WTC11 (cell line): ENCODE measurements at regions not wholly inside any gene's neighbourhood (a gene's known extent, or its start where the extent isn't known, plus 50 kb on each side); places are given as distances from the start of the nearest gene placed in this dataset.

ENCODE experiments used
- ATAC-seq: fragments of 200-7000 bp; cut with Tn5 transposase; 2 replicates; pipeline ENCODE4 v1.10.0; 2021; ENCODE audit warnings: mild to moderate bottlenecking, moderate library complexity
- CTCF ChIA-PET: fragments of 300-600 bp; sonication (Branson Sonifier 250); formaldehyde crosslinking; loops from one replicate; lab custom pipeline; 2021; ENCODE audit warnings: antibody characterized with exemption; lab: Charles Lee
- POLR2A ChIA-PET: fragments of 350-600 bp; sonication (Branson Sonifier 250); formaldehyde crosslinking; loops from one replicate; lab custom pipeline; 2021; ENCODE audit warnings: antibody characterized with exemption; lab: Charles Lee
- DNase-seq: peaks from one replicate; pipeline ENCODE4 v3.0.0; 2021; ENCODE audit warnings: low spot score
- H3K27ac Mint-ChIP-seq: 2 replicates; pipeline ENCODE4 v1.8.0; 2021; ENCODE audit warnings: mixed read lengths
- H3K27me3 Mint-ChIP-seq: 2 replicates; pipeline ENCODE4 v1.8.0; 2021; ENCODE audit warnings: low read depth, mild to moderate bottlenecking, moderate library complexity, mixed read lengths
- H3K36me3 Mint-ChIP-seq: 2 replicates; pipeline ENCODE4 v1.8.0; 2021; ENCODE audit warnings: mixed read lengths
- H3K4me1 Mint-ChIP-seq: 2 replicates; pipeline ENCODE4 v1.8.0; 2022; ENCODE audit warnings: mixed read lengths
- H3K4me3 Mint-ChIP-seq: 2 replicates; pipeline ENCODE4 v1.8.0; 2021; ENCODE audit warnings: mild to moderate bottlenecking, moderate library complexity, mixed read lengths
- H3K9me3 Mint-ChIP-seq: 2 replicates; pipeline ENCODE4 v1.8.0; 2021; ENCODE audit warnings: mixed read lengths
- ATF1 ChIP-seq: sonication (generic); formaldehyde crosslinking; IDR thresholded peaks from 2 replicates; pipeline ENCODE4 v1.8.1; 2023; ENCODE audit warnings: mild to moderate bottlenecking, moderate library complexity, missing genetic modification reagents
- ATF2 ChIP-seq: sonication (generic); formaldehyde crosslinking; IDR thresholded peaks from 2 replicates; pipeline ENCODE4 v1.8.1; 2022; ENCODE audit warnings: low read depth, missing genetic modification reagents, borderline replicate concordance
- CDX4 ChIP-seq: fragments of 250-450 bp; sonication (Bioruptor Pico); IDR thresholded peaks from 2 replicates; pipeline ENCODE4 v1.9.0; 2021; ENCODE audit warnings: moderate library complexity, mild to moderate bottlenecking, inconsistent platforms, borderline replicate concordance
- CREB1 ChIP-seq: sonication (generic); formaldehyde crosslinking; IDR thresholded peaks from 2 replicates; pipeline ENCODE4 v1.8.0; 2023; ENCODE audit warnings: mild to moderate bottlenecking, missing genetic modification reagents
- ELF4 ChIP-seq: sonication (generic); formaldehyde crosslinking; IDR thresholded peaks from 2 replicates; pipeline ENCODE4 v1.8.1; 2022; ENCODE audit warnings: low read depth, mild to moderate bottlenecking, moderate library complexity, missing genetic modification reagents
- GRHL2 ChIP-seq: fragments of 250-450 bp; sonication (Bioruptor Pico); IDR thresholded peaks from 2 replicates; pipeline ENCODE4 v1.8.0; 2022; ENCODE audit warnings: mild to moderate bottlenecking, moderate library complexity; ENCODE audit not compliant: insufficient replicate concordance, severe bottlenecking
- IRF1 ChIP-seq: sonication (generic); formaldehyde crosslinking; IDR thresholded peaks from 2 replicates; pipeline ENCODE4 v1.8.0; 2023; ENCODE audit warnings: missing genetic modification reagents
- JAZF1 ChIP-seq: fragments of 250-450 bp; sonication (Bioruptor Pico); IDR thresholded peaks from 2 replicates; pipeline ENCODE4 v1.9.0; 2021; ENCODE audit warnings: moderate library complexity, mild to moderate bottlenecking, inconsistent platforms
- MLX ChIP-seq: sonication (generic); formaldehyde crosslinking; IDR thresholded peaks from 2 replicates; pipeline ENCODE4 v1.8.1; 2023; ENCODE audit warnings: mild to moderate bottlenecking, missing genetic modification reagents, moderate library complexity
- MXD4 ChIP-seq: fragments of 250-450 bp; sonication (Bioruptor Pico); IDR thresholded peaks from 2 replicates; pipeline ENCODE4 v1.8.0; 2021; ENCODE audit warnings: mild to moderate bottlenecking, moderate library complexity, borderline replicate concordance
- MYBL2 ChIP-seq: sonication (generic); formaldehyde crosslinking; IDR thresholded peaks from 2 replicates; pipeline ENCODE4 v1.8.1; 2023; ENCODE audit warnings: mild to moderate bottlenecking, moderate library complexity, missing genetic modification reagents
- NFATC4 ChIP-seq: fragments of 250-450 bp; sonication (Bioruptor Pico); IDR thresholded peaks from 2 replicates; pipeline ENCODE4 v1.9.0; 2021; ENCODE audit warnings: mild to moderate bottlenecking
- NR1H2 ChIP-seq: sonication (generic); formaldehyde crosslinking; IDR thresholded peaks from 2 replicates; pipeline ENCODE4 v1.9.0; 2021; ENCODE audit warnings: mild to moderate bottlenecking, moderate library complexity, missing genetic modification reagents
- NR2C2 ChIP-seq: sonication (generic); formaldehyde crosslinking; IDR thresholded peaks from 2 replicates; pipeline ENCODE4 v1.8.0; 2022; ENCODE audit warnings: mild to moderate bottlenecking, missing genetic modification reagents
- OVOL2 ChIP-seq: fragments of 250-450 bp; sonication (Bioruptor Pico); IDR thresholded peaks from 2 replicates; pipeline ENCODE4 v1.9.0; 2021; ENCODE audit warnings: mild to moderate bottlenecking, borderline replicate concordance
- PRDM15 ChIP-seq: sonication (generic); formaldehyde crosslinking; IDR thresholded peaks from 2 replicates; pipeline ENCODE4 v1.8.0; 2022; ENCODE audit warnings: missing genetic modification reagents
- RELA ChIP-seq: sonication (generic); formaldehyde crosslinking; IDR thresholded peaks from 2 replicates; pipeline ENCODE4 v1.8.1; 2022; ENCODE audit warnings: missing genetic modification reagents, mild to moderate bottlenecking, borderline replicate concordance
- RORB ChIP-seq: fragments of 250-450 bp; sonication (Bioruptor Pico); IDR thresholded peaks from 2 replicates; pipeline ENCODE4 v1.9.0; 2021; ENCODE audit warnings: mild to moderate bottlenecking
- SOX15 ChIP-seq: fragments of 250-450 bp; sonication (Bioruptor Pico); IDR thresholded peaks from 2 replicates; pipeline ENCODE4 v1.9.0; 2021; ENCODE audit warnings: mild to moderate bottlenecking
- USF2 ChIP-seq: sonication (generic); formaldehyde crosslinking; IDR thresholded peaks from 2 replicates; pipeline ENCODE4 v1.8.1; 2023; ENCODE audit warnings: mild to moderate bottlenecking, missing genetic modification reagents, moderate library complexity
- ZBTB21 ChIP-seq: sonication (generic); formaldehyde crosslinking; IDR thresholded peaks from 2 replicates; pipeline ENCODE4 v1.8.1; 2023; ENCODE audit warnings: mild to moderate bottlenecking, missing genetic modification reagents, borderline replicate concordance
- ZNF121 ChIP-seq: sonication (generic); formaldehyde crosslinking; IDR thresholded peaks from 2 replicates; pipeline ENCODE4 v1.8.0; 2023; ENCODE audit warnings: missing genetic modification reagents
- ZNF138 ChIP-seq: sonication (generic); formaldehyde crosslinking; conservative IDR thresholded peaks from 2 replicates; pipeline ENCODE4 v1.8.1; 2022; ENCODE audit warnings: mild to moderate bottlenecking, moderate library complexity, missing genetic modification reagents
- ZNF263 ChIP-seq: sonication (generic); formaldehyde crosslinking; IDR thresholded peaks from 2 replicates; pipeline ENCODE4 v1.8.1; 2022; ENCODE audit warnings: low read depth, mild to moderate bottlenecking, moderate library complexity, missing genetic modification reagents
- ZNF317 ChIP-seq: sonication (generic); formaldehyde crosslinking; IDR thresholded peaks from 2 replicates; pipeline ENCODE4 v1.8.1; 2023; ENCODE audit warnings: low read depth, mild to moderate bottlenecking, moderate library complexity, missing genetic modification reagents, borderline replicate concordance
- ZNF425 ChIP-seq: fragments of 250-450 bp; sonication (Bioruptor Pico); conservative IDR thresholded peaks from 2 replicates; pipeline ENCODE4 v1.9.0; 2021; ENCODE audit warnings: mild to moderate bottlenecking

GRCh38 chr10:57993302-57993701, 274.4 kb downstream of the IPMK start:
- DNase-seq (no peak), ATAC-seq (peak; percentile 53)
- Mint-ChIP-seq H3K36me3 (no peaks in the 10 kb centered on the region), H3K27me3 (no peaks in the 10 kb centered on the region), H3K9me3 (peaks cover 6% of the 10 kb centered on the region), H3K4me1 (peaks cover 13% of the 10 kb centered on the region), H3K27ac (no peak overlapping the region), H3K4me3 (no peak overlapping the region)
- no peak for TF ChIP-seq ZNF263 (CRISPR knock-in tag)
- no peak for TF ChIP-seq CREB1
- TF ChIP-seq ATF2 (CRISPR knock-in tag), result no peak
- no peak for TF ChIP-seq ZNF317 (CRISPR knock-in tag)
- no peak for TF ChIP-seq ZNF121
- no peak for TF ChIP-seq USF2 (CRISPR knock-in tag)
- no peak for TF ChIP-seq NR1H2 (CRISPR knock-in tag)
- TF ChIP-seq JAZF1 (CRISPR knock-in tag), result no peak
- TF ChIP-seq ZNF138 (CRISPR knock-in tag), result no peak
- TF ChIP-seq RORB (CRISPR knock-in tag), result no peak
- TF ChIP-seq SOX15 (CRISPR knock-in tag), result no peak
- no peak for TF ChIP-seq MXD4 (CRISPR knock-in tag)
- no peak for TF ChIP-seq NR2C2 (CRISPR knock-in tag)
- TF ChIP-seq GRHL2, result no peak
- no peak for TF ChIP-seq OVOL2 (CRISPR knock-in tag)
- no peak for TF ChIP-seq NFATC4 (CRISPR knock-in tag)
- no peak for TF ChIP-seq MLX (CRISPR knock-in tag)
- no peak for TF ChIP-seq RELA (CRISPR knock-in tag)
- TF ChIP-seq ZNF425 (CRISPR knock-in tag), result no peak
- CTCF ChIA-PET, result interaction anchor here (1.0 kb wide), 1 partner anchor 159 kb away, joined by 4 read pairs; no protein-coding TSS in a partner anchor
- POLR2A ChIA-PET, result no interaction called here

GRCh38 chr10:57992321-57993077, 275.2 kb downstream of the IPMK start:
- peaks cover 13% of the 10 kb centered on the region for H3K4me1 Mint-ChIP-seq
- peak; percentile 11 for DNase-seq
- CTCF ChIA-PET, result interaction anchor here (0.6 to 1.0 kb wide), 3 partner anchors 160 to 275 kb away, joined by 3 to 4 read pairs (median 4); no protein-coding TSS in a partner anchor
- TF ChIP-seq PRDM15 (CRISPR knock-in tag) (no peak), CREB1 (no peak), CDX4 (CRISPR knock-in tag) (no peak), IRF1 (no peak), ATF1 (no peak), ELF4 (CRISPR knock-in tag) (no peak), ZBTB21 (no peak), SOX15 (CRISPR knock-in tag) (no peak), MYBL2 (no peak)

More at GRCh38 chr10:57992321-57993077, 275.2 kb downstream of the IPMK start:
- Mint-ChIP-seq H3K4me3 (no peak overlapping the region), H3K27ac (0 out of 2 replicates have a peak overlapping the region, but pooled peaks have one; percentile 18), H3K36me3 (no peaks in the 10 kb centered on the region), H3K9me3 (peaks cover 6% of the 10 kb centered on the region), H3K27me3 (no peaks in the 10 kb centered on the region)
- POLR2A ChIA-PET, result no interaction called here
- ATAC-seq, result peak; percentile 70
